Uterus (tissue), 3 donors: ENCODE measurements at regions not wholly inside any gene's neighbourhood (a gene's known extent, or its start where the extent isn't known, plus 50 kb on each side); places are given as distances from the start of the nearest gene placed in this dataset.

Experiments used
- DNase-seq, 2 donors: peaks; one replicate each; pipeline ENCODE4 v3.0.0-alpha.2; 2019 to 2020
- H3K27ac ChIP-seq, 2 donors: fragments of 200-600 bp; sonication (generic); 1 replicate in 1 of 2; 2 replicates in 1 of 2; pipeline ENCODE4 v1.5.1; 2016 to 2018
- H3K27me3 ChIP-seq, 2 donors: fragments of 200-600 bp; sonication (generic); one replicate each; pipeline ENCODE4 v1.5.1; 2018 to 2019; ENCODE audit warnings: control low read depth in 1 of 2
- H3K36me3 ChIP-seq, 2 donors: fragments of 200-600 bp; sonication (generic); one replicate each; pipeline ENCODE4 v1.5.1; 2019; ENCODE audit warnings: control low read depth in 1 of 2
- H3K4me1 ChIP-seq, 2 donors: fragments of 200-600 bp; sonication (generic); one replicate each; pipeline ENCODE4 v1.5.1; 2018 to 2019; ENCODE audit warnings: control low read depth in 1 of 2
- H3K4me3 ChIP-seq, 2 donors: fragments of 200-600 bp; sonication (generic); 1 replicate in 1 of 2; 2 replicates in 1 of 2; pipeline ENCODE4 v1.5.1; 2018 to 2019; ENCODE audit warnings: mild to moderate bottlenecking in 1 of 2
- H3K9me3 ChIP-seq, 2 donors: fragments of 200-600 bp; sonication (generic); one replicate each; pipeline ENCODE4 v1.5.1; 2019; ENCODE audit warnings: control low read depth in 1 of 2
- POLR2A ChIP-seq, 2 donors: fragments of 450-650 bp; IDR thresholded peaks; one replicate each; pipeline ENCODE4 v1.6.1; 2016; ENCODE audit warnings: antibody characterized with exemption in 2 of 2, mild to moderate bottlenecking in 1 of 2, moderate library complexity in 1 of 2
- intact Hi-C: fragments of 100-400 bp; cut with DNase I; formaldehyde crosslinking; loops from one replicate; pipeline ENCODE4 v1.15.1; 2023; ENCODE audit warnings: low total_unique reads
- TF ChIP-seq, protein P1 (sequence below), 4 experiments: fragments of 200-600 bp in 2 of 4; fragments of 450-650 bp in 2 of 4; sonication (generic) in 2 of 4; IDR thresholded peaks; one replicate each; pipeline ENCODE4 v1.5.1; 2016 to 2019; ENCODE audit warnings: antibody characterized with exemption in 4 of 4, mild to moderate bottlenecking in 2 of 4, moderate library complexity in 1 of 4
- donor health status: DM: yes; HTN: yes; CAD: no.

DNA sequence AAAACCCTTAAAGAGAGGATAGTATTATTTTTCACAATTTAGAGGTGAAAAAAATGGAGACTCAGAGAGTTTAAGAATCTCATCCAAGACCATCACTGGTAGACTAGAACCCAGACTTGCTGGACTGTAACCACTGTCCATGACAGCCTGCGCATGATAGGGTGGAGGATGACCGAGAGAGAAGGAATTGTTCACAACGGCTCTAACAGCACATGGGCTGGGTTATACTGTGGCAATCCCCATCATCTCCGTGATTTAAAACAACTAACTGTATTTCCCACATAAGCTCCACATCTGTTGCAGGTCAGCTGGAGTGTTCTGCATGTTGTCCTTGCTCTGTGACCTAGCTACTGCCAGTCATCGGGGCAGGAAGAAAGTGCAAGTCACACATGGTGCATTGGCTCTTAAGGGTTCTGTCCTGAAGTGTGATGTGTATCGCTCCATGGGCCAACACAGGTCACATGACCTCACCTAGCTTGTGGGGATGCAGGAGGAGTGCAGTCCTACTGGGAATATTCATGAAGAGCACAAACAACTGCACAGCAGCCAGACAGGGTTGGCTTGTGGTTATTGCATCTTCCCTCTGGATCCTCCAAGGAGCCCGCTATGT lies 131.2 kb upstream of the MPHOSPH6 start:
- no peaks in the 10 kb centered on the region for H3K27me3 ChIP-seq
- DNase-seq = no peak
- H3K27ac ChIP-seq = no peak overlapping the region
- no peaks in the 10 kb centered on the region for H3K4me1 ChIP-seq
- no peaks in the 10 kb centered on the region for H3K36me3 ChIP-seq
- intact Hi-C loops = no loop called here
- H3K9me3 ChIP-seq = no peaks in the 10 kb centered on the region
- no peak for TF ChIP-seq POLR2A (IDR thresholded peaks at IDR 0.05)
- TF ChIP-seq, protein P1, sequence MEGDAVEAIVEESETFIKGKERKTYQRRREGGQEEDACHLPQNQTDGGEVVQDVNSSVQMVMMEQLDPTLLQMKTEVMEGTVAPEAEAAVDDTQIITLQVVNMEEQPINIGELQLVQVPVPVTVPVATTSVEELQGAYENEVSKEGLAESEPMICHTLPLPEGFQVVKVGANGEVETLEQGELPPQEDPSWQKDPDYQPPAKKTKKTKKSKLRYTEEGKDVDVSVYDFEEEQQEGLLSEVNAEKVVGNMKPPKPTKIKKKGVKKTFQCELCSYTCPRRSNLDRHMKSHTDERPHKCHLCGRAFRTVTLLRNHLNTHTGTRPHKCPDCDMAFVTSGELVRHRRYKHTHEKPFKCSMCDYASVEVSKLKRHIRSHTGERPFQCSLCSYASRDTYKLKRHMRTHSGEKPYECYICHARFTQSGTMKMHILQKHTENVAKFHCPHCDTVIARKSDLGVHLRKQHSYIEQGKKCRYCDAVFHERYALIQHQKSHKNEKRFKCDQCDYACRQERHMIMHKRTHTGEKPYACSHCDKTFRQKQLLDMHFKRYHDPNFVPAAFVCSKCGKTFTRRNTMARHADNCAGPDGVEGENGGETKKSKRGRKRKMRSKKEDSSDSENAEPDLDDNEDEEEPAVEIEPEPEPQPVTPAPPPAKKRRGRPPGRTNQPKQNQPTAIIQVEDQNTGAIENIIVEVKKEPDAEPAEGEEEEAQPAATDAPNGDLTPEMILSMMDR (IDR thresholded peaks at IDR 0.05) = no peak
- H3K4me3 ChIP-seq = no peak overlapping the region

GRCh38 chr16:82300374-82300951 lies 130.4 kb upstream of the MPHOSPH6 start:
- DNase-seq = no peak
- intact Hi-C loops = no loop called here
- H3K4me3 ChIP-seq = no peak overlapping the region

GRCh38 chr16:82298472-82298871 lies 128.4 kb upstream of the MPHOSPH6 start:
- no peaks in the 10 kb centered on the region for H3K9me3 ChIP-seq
- no peaks in the 10 kb centered on the region for H3K4me1 ChIP-seq
- no peaks in the 10 kb centered on the region for H3K27me3 ChIP-seq
- H3K36me3 ChIP-seq = no peaks in the 10 kb centered on the region
- TF ChIP-seq, protein P1 (IDR thresholded peaks at IDR 0.05) = no peak
- no peak for TF ChIP-seq POLR2A (IDR thresholded peaks at IDR 0.05)
- no peak for DNase-seq
- H3K4me3 ChIP-seq = no peak overlapping the region
- intact Hi-C loops = no loop called here
- H3K27ac ChIP-seq = no peak overlapping the region

More at GRCh38 chr16:82300374-82300951, 130.4 kb upstream of the MPHOSPH6 start:
- no peaks in the 10 kb centered on the region for H3K4me1 ChIP-seq
- H3K27me3 ChIP-seq = no peaks in the 10 kb centered on the region
- TF ChIP-seq POLR2A (IDR thresholded peaks at IDR 0.05) = no peak
- TF ChIP-seq, protein P1 (IDR thresholded peaks at IDR 0.05) = no peak
- no peaks in the 10 kb centered on the region for H3K36me3 ChIP-seq
- H3K27ac ChIP-seq = no peak overlapping the region
- no peaks in the 10 kb centered on the region for H3K9me3 ChIP-seq

DNA sequence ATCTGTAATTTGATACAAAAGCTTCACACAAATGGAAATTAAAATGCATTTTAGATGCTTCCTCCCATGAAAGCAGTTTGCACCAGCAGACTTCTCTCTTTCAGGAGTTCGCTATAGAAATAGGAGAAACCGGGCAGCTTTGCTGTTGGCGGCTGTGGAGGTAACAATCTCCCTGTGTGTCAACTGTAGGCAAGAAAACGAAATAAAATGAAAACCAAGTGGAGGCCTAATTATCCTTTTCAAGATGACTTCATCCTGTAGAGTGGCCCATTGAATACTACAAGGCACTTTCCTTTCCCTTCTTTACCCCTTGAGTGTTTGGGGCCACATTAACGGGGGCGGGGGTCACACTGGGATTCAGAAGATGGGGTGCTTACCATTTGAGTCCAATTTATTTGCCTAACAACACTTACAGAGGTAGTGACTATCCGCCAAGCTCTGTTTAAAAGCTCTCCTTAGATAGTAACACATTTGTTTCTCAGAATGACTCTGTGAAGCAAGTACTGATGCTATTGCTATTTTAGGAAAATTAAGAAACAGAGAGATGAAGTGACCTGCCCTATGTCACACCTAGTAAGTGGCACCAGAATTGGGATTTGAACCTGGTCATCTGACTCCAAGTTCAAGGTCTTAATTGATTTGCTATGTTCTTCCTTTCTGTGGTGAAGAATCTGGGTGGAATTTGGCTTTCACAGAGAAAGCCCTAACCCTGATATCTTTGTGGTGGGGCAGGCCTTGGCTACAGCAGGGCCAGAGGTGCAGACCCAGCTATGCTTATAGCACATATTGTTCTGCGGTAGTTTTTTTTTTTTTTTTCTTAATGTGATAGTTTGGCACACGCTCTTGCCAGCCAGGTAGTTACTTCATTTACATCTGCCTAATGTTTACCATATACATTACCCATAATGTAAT lies 125.5 kb upstream of the MPHOSPH6 start:
- no peak overlapping the region for H3K4me3 ChIP-seq
- TF ChIP-seq, protein P1 (IDR thresholded peaks at IDR 0.05) = no peak
- no peak for TF ChIP-seq POLR2A (IDR thresholded peaks at IDR 0.05)
- H3K27me3 ChIP-seq = no peaks in the 10 kb centered on the region
- no peaks in the 10 kb centered on the region for H3K4me1 ChIP-seq
- H3K36me3 ChIP-seq = no peaks in the 10 kb centered on the region
- DNase-seq = no peak
- intact Hi-C loops = no loop called here
- H3K27ac ChIP-seq = no peak overlapping the region
- no peaks in the 10 kb centered on the region for H3K9me3 ChIP-seq

- intact Hi-C loops = no loop called here
- no peaks in the 10 kb centered on the region for H3K36me3 ChIP-seq
- H3K27me3 ChIP-seq = no peaks in the 10 kb centered on the region
- TF ChIP-seq POLR2A (IDR thresholded peaks at IDR 0.05) = no peak
- TF ChIP-seq, protein P1 (IDR thresholded peaks at IDR 0.05) = no peak
- H3K27ac ChIP-seq = no peak overlapping the region
- no peak for DNase-seq
- no peaks in the 10 kb centered on the region for H3K9me3 ChIP-seq
- H3K4me3 ChIP-seq = no peak overlapping the region
- H3K4me1 ChIP-seq = no peaks in the 10 kb centered on the region
Measured at GRCh38 chr16:82293671-82294070, 123.6 kb upstream of the MPHOSPH6 start.
